GM12878 (cell line): ENCODE measurements at regions not wholly inside any gene's neighbourhood (a gene's known extent, or its start where the extent isn't known, plus 50 kb on each side); places are given as distances from the start of the nearest gene placed in this dataset.

Source experiments
- ATAC-seq: fragments of 200-7000 bp; cut with Tn5 transposase; 3 replicates; pipeline ENCODE4 v1.9.1; 2020; ENCODE audit warnings: mild to moderate bottlenecking, moderate library complexity
- BruUV-seq: library from RNA; stranded (reverse); fragments of 400-500 nt; replicated peaks from 2 replicates; lab custom pipeline; 2021; lab: Mats Ljungman, UMichigan
- CTCF ChIA-PET: fragments of 300-600 bp; sonication (Branson Sonifier 250); formaldehyde crosslinking; extraction: SDS; loops from one replicate; lab custom pipeline; 2021; ENCODE audit warnings: inconsistent platforms; lab: Yijun Ruan, JAX
- POLR2A ChIA-PET: fragments of 350-600 bp; formaldehyde crosslinking; extraction: SDS; loops from one replicate; lab custom pipeline; 2021; ENCODE audit warnings: inconsistent platforms; lab: Charles Lee
- RAD21 ChIA-PET: fragments of 300-600 bp; sonication (Branson Sonifier 250); formaldehyde crosslinking; loops from one replicate; lab custom pipeline; 2023; ENCODE audit warnings: antibody characterized with exemption; ENCODE audit not compliant: unreplicated experiment; lab: Charles Lee
- SMC1A ChIA-PET: fragments of 300-600 bp; sonication (Branson Sonifier 250); formaldehyde crosslinking; loops from one replicate; lab custom pipeline; 2023; ENCODE audit not compliant: unreplicated experiment, uncharacterized antibody; lab: Charles Lee
- DNase-seq: peaks from one replicate; pipeline ENCODE4 v3.0.0-alpha.2; 2011; ENCODE audit warnings: low read depth, low spot score
- FAIRE-seq: peaks from 3 replicates; lab custom pipeline; 2011; peaks lifted over from hg19 to GRCh38; lab: Jason Lieb, UNC
- H2AFZ ChIP-seq: 2 replicates; pipeline ENCODE4 v1.6.0; 2011; ENCODE audit warnings: low read depth, low read length, control low read depth; ENCODE audit not compliant: control insufficient read depth
- H3K27ac ChIP-seq: 2 replicates; pipeline ENCODE4 v1.5.1; 2011; ENCODE audit warnings: control low read depth; ENCODE audit not compliant: control insufficient read depth, insufficient read depth
- H3K27me3 ChIP-seq, 2 experiments: replicated peaks in 1 of 2; 2 replicates each; pipeline versions ENCODE4 v1.6.0 to v1.6.1; 2011; ENCODE audit warnings: low read length in 1 of 2; ENCODE audit not compliant: control insufficient read depth in 2 of 2, insufficient read depth in 2 of 2
- H3K36me3 ChIP-seq, 2 experiments: 2 replicates each; pipeline ENCODE4 v1.5.1; 2011; ENCODE audit warnings: low read length in 1 of 2; ENCODE audit not compliant: control insufficient read depth in 2 of 2, insufficient read depth in 2 of 2
- H3K4me1 ChIP-seq: 2 replicates; pipeline ENCODE4 v1.6.1; 2011; ENCODE audit warnings: mild to moderate bottlenecking, low read length, moderate library complexity, mixed read lengths; ENCODE audit not compliant: control insufficient read depth, insufficient read depth
- H3K4me2 ChIP-seq: 2 replicates; pipeline ENCODE4 v1.6.0; 2011; ENCODE audit warnings: control low read depth; ENCODE audit not compliant: control insufficient read depth, insufficient read depth
- H3K4me3 ChIP-seq: fragments of 200-600 bp; sonication (generic); 2 replicates; pipeline ENCODE4 v1.5.1; 2016
- H3K79me2 ChIP-seq: 2 replicates; pipeline ENCODE4 v1.6.0; 2011; ENCODE audit warnings: low read length; ENCODE audit not compliant: control insufficient read depth, insufficient read depth
- H3K9ac ChIP-seq: 2 replicates; pipeline ENCODE4 v1.8.0; 2011; ENCODE audit warnings: low read length, control low read depth, mixed read lengths; ENCODE audit not compliant: control insufficient read depth, insufficient read depth
- H3K9me3 ChIP-seq: replicated peaks from 3 replicates; pipeline ENCODE4 v1.5.1; 2011; ENCODE audit warnings: mild to moderate bottlenecking, low read length; ENCODE audit not compliant: control insufficient read depth, insufficient read depth
- H4K20me1 ChIP-seq: 2 replicates; pipeline ENCODE4 v1.6.0; 2011; ENCODE audit not compliant: control insufficient read depth, insufficient read depth
- ETV6 ChIP-seq, 2 experiments: fragments of 450-650 bp in 1 of 2; IDR thresholded peaks in 1 of 2; conservative IDR thresholded peaks in 1 of 2; 2 replicates each; pipeline ENCODE4 v1.6.1; 2014; ENCODE audit warnings: antibody characterized with exemption in 1 of 2, borderline replicate concordance in 1 of 2, low read depth in 1 of 2, mild to moderate bottlenecking in 1 of 2, moderate library complexity in 1 of 2
- JUNB ChIP-seq: IDR thresholded peaks from 2 replicates; pipeline ENCODE4 v1.6.1; 2016; ENCODE audit warnings: antibody characterized with exemption, mild to moderate bottlenecking
- KDM1A ChIP-seq: fragments of 200-600 bp; sonication (generic); IDR thresholded peaks from 2 replicates; pipeline ENCODE4 v1.6.1; 2016; ENCODE audit warnings: borderline replicate concordance
- NR2C2 ChIP-seq: IDR thresholded peaks from 2 replicates; pipeline ENCODE4 v1.6.1; 2011; ENCODE audit warnings: borderline replicate concordance, low read depth; ENCODE audit not compliant: control insufficient read depth, insufficient read length
- RELA ChIP-seq: fragments of 450-650 bp; IDR thresholded peaks from 2 replicates; pipeline ENCODE4 v1.8.0; 2014; ENCODE audit warnings: borderline replicate concordance; ENCODE audit not compliant: partially characterized antibody
- SMAD1 ChIP-seq: fragments of 450-650 bp; IDR thresholded peaks from 2 replicates; pipeline ENCODE4 v1.6.1; 2018; ENCODE audit warnings: mild to moderate bottlenecking, low read depth; ENCODE audit not compliant: partially characterized antibody
- SRF ChIP-seq, 2 experiments: IDR thresholded peaks; 2 replicates each; pipeline ENCODE4 v1.6.1; 2011; ENCODE audit warnings: low read depth in 2 of 2, low read length in 2 of 2, mild to moderate bottlenecking in 1 of 2, moderate library complexity in 1 of 2
- STAT1 ChIP-seq: fragments of 450-650 bp; conservative IDR thresholded peaks from 2 replicates; pipeline ENCODE4 v1.6.1; 2014; ENCODE audit warnings: antibody characterized with exemption, mild to moderate bottlenecking
- SUPT20H ChIP-seq: IDR thresholded peaks from 2 replicates; pipeline ENCODE4 v1.6.1; 2011; ENCODE audit warnings: low read depth, mild to moderate bottlenecking, low read length, moderate library complexity, borderline replicate concordance; ENCODE audit not compliant: control insufficient read depth
- TCF7 ChIP-seq: IDR thresholded peaks from 2 replicates; pipeline ENCODE4 v1.6.1; 2014; ENCODE audit warnings: antibody characterized with exemption, borderline replicate concordance
- WGBS: methylation state at CpG from one replicate; pipeline ENCODE4 v1.1.6; 2016; ENCODE audit warnings: low lambda C conversion rate; ENCODE audit not compliant: insufficient replicate concordance, insufficient coverage; ENCODE audit errors: missing lambda C conversion rate; 5-methylcytosine and 5-hydroxymethylcytosine counted together
- in situ Hi-C: fragments of 300-500 bp; cut with MboI; formaldehyde crosslinking; loops from 9 replicates; pipeline ENCODE4 v1.14.3; 2018; ENCODE audit warnings: mixed read lengths
- intact Hi-C: fragments of 100-400 bp; cut with micrococcal nuclease; formaldehyde crosslinking; loops from one replicate; pipeline ENCODE4 v1.14.2; 2022; ENCODE audit not compliant: unreplicated experiment
- TF ChIP-seq, protein P1 (sequence below): fragments of 450-650 bp; IDR thresholded peaks from 2 replicates; pipeline ENCODE4 v1.6.1; 2016; ENCODE audit warnings: mild to moderate bottlenecking
- TF ChIP-seq, protein P2 (sequence below): fragments of 450-650 bp; IDR thresholded peaks from 2 replicates; pipeline ENCODE4 v1.6.1; 2017; ENCODE audit warnings: mild to moderate bottlenecking, low read depth, inconsistent platforms; ENCODE audit not compliant: poor library complexity, severe bottlenecking

- in situ Hi-C loops (no loop called here), intact Hi-C loops (no loop called here)
- no peak overlapping the region for H3K4me3 ChIP-seq
- no peaks in the 10 kb centered on the region for H3K27me3 ChIP-seq
- H2AFZ ChIP-seq: no peak overlapping the region
- no peak overlapping the region for H3K4me2 ChIP-seq
- H3K79me2 ChIP-seq: no peaks in the 10 kb centered on the region
- no TSS peak for BruUV-seq
- ChIA-PET SMC1A (no interaction called here), CTCF (no interaction called here), POLR2A (no interaction called here), RAD21 (no interaction called here)
- H3K4me1 ChIP-seq: no peaks in the 10 kb centered on the region
- DNase-seq (no peak), ATAC-seq (no peak), FAIRE-seq (no peak)
- no peaks in the 10 kb centered on the region for H3K9me3 ChIP-seq
- 0% methylated on average over 1 of the region's 1 CpG for WGBS
- H4K20me1 ChIP-seq: no peaks in the 10 kb centered on the region
- H3K27ac ChIP-seq: no peak overlapping the region
- H3K36me3 ChIP-seq: no peaks in the 10 kb centered on the region
- TF ChIP-seq NR2C2 (no peak), KDM1A (no peak), TCF7 (no peak), SRF (IDR thresholded peaks at IDR 0.05; ENCODE audit: low read depth in 2 of 2, low read length in 2 of 2) (no peak), JUNB (no peak)
- TF ChIP-seq, protein P1, sequence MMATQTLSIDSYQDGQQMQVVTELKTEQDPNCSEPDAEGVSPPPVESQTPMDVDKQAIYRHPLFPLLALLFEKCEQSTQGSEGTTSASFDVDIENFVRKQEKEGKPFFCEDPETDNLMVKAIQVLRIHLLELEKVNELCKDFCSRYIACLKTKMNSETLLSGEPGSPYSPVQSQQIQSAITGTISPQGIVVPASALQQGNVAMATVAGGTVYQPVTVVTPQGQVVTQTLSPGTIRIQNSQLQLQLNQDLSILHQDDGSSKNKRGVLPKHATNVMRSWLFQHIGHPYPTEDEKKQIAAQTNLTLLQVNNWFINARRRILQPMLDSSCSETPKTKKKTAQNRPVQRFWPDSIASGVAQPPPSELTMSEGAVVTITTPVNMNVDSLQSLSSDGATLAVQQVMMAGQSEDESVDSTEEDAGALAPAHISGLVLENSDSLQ: no peak
- H3K9ac ChIP-seq: no peak overlapping the region
Measured at GRCh38 chr21:23445307-23445706, 2162.0 kb downstream of the MRPL39 start.

GRCh38 chr21:23438081-23438480 lies 2169.2 kb downstream of the MRPL39 start:
- no peak overlapping the region for H3K4me2 ChIP-seq
- ATAC-seq (no peak), DNase-seq (no peak), FAIRE-seq (no peak)
- ChIA-PET SMC1A (no interaction called here), POLR2A (no interaction called here), CTCF (no interaction called here), RAD21 (no interaction called here)
- no peaks in the 10 kb centered on the region for H4K20me1 ChIP-seq
- H3K4me1 ChIP-seq: no peaks in the 10 kb centered on the region
- no peaks in the 10 kb centered on the region for H3K9me3 ChIP-seq
- no peaks in the 10 kb centered on the region for H3K79me2 ChIP-seq
- no peak overlapping the region for H3K27ac ChIP-seq
- no peak overlapping the region for H3K9ac ChIP-seq
- no TSS peak for BruUV-seq
- no peaks in the 10 kb centered on the region for H3K36me3 ChIP-seq
- H2AFZ ChIP-seq: no peak overlapping the region
- no peak overlapping the region for H3K4me3 ChIP-seq
- intact Hi-C loops: no loop called here
- H3K27me3 ChIP-seq: no peaks in the 10 kb centered on the region
- in situ Hi-C loops: no loop called here
- no peak for TF ChIP-seq STAT1
- no peak for TF ChIP-seq RELA
- no peak for TF ChIP-seq SMAD1
- TF ChIP-seq SUPT20H: no peak
- TF ChIP-seq, protein P2, sequence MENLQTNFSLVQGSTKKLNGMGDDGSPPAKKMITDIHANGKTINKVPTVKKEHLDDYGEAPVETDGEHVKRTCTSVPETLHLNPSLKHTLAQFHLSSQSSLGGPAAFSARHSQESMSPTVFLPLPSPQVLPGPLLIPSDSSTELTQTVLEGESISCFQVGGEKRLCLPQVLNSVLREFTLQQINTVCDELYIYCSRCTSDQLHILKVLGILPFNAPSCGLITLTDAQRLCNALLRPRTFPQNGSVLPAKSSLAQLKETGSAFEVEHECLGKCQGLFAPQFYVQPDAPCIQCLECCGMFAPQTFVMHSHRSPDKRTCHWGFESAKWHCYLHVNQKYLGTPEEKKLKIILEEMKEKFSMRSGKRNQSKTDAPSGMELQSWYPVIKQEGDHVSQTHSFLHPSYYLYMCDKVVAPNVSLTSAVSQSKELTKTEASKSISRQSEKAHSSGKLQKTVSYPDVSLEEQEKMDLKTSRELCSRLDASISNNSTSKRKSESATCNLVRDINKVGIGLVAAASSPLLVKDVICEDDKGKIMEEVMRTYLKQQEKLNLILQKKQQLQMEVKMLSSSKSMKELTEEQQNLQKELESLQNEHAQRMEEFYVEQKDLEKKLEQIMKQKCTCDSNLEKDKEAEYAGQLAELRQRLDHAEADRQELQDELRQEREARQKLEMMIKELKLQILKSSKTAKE: no peak
- no peak for TF ChIP-seq ETV6 (conservative IDR thresholded peaks at IDR 0.05 in 1 of 2, IDR thresholded peaks at IDR 0.05 in 1 of 2; ENCODE audit: borderline replicate concordance in 1 of 2, low read depth in 1 of 2)
